GM12864 (cell line): ENCODE measurements at regions not wholly inside any gene's neighbourhood (a gene's known extent, or its start where the extent isn't known, plus 50 kb on each side); places are given as distances from the start of the nearest gene placed in this dataset.

Source experiments
- DNase-seq: peaks from one replicate; pipeline ENCODE4 v3.0.0-alpha.2; 2011; ENCODE audit warnings: low read depth
- H3K4me3 ChIP-seq: 2 replicates; pipeline ENCODE4 v1.5.1; 2011; ENCODE audit warnings: mild to moderate bottlenecking, low read depth, low read length, control low read depth
- TF ChIP-seq, protein P1 (sequence below): IDR thresholded peaks from 2 replicates; pipeline ENCODE4 v1.5.1; 2011; ENCODE audit warnings: low read depth, mild to moderate bottlenecking, moderate library complexity, low read length, control low read depth, inconsistent platforms; ENCODE audit errors: missing control alignments

DNA sequence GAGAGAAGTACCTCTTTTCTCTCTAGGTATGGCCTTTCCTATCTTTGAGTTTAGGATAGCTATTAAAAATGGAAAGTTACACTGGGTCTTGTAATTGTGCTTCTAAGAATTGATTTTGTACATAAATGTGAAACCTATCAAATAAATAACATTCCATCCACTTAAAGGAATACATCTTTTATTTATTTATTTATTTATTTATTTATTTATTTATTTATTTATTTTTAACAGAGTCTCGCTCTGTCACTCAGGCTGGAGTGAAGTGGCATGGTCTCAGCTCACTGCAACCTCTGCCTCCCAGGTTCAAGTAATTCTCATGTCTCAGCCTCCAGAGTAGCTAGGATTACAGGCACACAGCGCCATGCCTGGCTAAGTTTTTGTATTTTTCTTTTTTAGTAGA, 1114.0 kb upstream of the EEF2KMT start:
- DNase-seq = no peak
- TF ChIP-seq, protein P1, sequence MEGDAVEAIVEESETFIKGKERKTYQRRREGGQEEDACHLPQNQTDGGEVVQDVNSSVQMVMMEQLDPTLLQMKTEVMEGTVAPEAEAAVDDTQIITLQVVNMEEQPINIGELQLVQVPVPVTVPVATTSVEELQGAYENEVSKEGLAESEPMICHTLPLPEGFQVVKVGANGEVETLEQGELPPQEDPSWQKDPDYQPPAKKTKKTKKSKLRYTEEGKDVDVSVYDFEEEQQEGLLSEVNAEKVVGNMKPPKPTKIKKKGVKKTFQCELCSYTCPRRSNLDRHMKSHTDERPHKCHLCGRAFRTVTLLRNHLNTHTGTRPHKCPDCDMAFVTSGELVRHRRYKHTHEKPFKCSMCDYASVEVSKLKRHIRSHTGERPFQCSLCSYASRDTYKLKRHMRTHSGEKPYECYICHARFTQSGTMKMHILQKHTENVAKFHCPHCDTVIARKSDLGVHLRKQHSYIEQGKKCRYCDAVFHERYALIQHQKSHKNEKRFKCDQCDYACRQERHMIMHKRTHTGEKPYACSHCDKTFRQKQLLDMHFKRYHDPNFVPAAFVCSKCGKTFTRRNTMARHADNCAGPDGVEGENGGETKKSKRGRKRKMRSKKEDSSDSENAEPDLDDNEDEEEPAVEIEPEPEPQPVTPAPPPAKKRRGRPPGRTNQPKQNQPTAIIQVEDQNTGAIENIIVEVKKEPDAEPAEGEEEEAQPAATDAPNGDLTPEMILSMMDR = no peak
- H3K4me3 ChIP-seq = no peak overlapping the region

DNA sequence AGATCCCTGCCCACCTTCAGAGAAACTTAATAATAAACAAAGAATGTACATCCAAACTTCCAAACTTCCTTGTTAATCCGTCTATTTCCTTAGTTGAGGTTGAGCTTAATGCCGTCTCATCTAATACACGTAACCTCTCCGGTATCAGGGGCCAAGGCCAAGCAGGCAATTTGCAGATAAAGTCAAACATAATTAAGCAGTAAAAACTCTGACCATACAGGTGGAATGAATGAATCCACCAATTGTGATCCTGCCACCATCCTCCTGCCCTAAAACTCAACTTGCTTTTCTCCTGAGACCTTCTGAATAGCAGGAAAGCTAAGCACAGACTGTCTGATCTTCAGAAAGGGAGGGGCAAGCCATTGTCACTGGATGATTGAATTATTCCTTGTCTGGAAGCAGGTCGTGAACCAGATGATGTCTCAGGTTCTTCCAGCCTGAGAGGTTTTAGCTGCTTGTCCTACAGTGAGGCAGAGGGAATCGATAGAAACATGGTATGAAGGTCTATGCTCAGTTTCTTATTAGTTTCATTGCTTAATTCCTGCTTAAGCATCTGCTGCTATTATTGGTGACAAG, 1111.8 kb upstream of the EEF2KMT start:
- no peak overlapping the region for H3K4me3 ChIP-seq
- TF ChIP-seq, protein P1 = no peak
- DNase-seq = no peak

DNA sequence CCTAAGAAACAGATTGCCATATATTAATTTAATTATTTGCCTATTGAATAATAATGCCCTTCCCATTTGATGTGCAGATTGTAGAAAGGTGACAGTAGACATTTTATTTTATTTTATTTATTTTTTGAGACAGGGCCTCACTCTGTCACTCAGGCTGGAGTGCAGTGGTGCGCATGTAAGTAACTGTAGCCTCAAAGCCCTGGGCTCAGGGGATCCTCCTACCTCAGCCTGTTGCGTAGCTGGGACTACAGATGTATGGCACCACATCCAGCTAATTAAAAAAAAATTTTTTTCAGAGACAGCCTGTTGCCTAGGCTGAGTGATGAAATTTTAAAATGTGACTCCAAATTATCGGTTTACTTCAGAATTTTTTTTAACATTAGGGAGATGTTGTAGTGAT, 1110.0 kb upstream of the EEF2KMT start:
- no peak for DNase-seq
- TF ChIP-seq, protein P1 = no peak
- no peak overlapping the region for H3K4me3 ChIP-seq

DNA sequence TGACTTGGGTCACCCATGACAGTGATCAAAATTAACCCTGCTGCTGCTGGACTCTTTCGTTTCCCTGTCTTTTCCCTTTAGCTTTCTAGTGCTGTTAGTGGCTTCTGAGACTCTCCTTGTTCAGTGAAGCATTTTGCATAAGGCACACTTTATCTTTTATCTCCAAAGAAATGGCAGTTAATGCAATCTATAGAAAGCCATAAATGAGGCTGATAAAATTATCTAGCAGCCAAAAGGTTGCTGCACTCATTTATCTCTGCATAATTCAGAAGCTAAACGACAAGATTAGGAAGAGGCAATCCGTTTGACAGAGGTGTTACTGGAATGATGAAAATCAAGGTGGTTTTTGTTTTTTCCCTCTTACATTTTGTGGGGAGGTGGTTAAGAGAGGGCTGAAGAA, 1109.5 kb upstream of the EEF2KMT start:
- DNase-seq = no peak
- TF ChIP-seq, protein P1 = no peak
- H3K4me3 ChIP-seq = no peak overlapping the region

DNA sequence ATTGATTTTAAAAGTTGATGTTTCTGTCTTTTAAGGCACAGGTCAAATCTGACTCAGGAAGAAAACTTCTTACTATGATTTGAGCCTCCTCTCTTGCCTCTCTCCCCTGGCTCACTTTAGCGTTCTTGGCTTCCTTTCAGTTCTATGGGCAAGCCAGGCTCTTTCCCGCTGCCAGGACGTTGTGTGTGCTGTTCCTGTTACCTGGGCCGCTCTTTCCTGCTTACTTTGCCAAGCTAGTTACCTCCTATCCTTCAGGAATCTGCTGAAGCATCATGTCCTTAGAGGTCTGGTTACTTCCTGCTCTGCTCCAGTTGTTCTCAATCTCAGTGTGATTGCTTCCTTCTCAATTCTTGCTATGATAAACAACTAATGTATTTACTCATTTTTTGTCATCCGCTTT, 1108.5 kb upstream of the EEF2KMT start:
- TF ChIP-seq, protein P1 = no peak
- no peak overlapping the region for H3K4me3 ChIP-seq
- DNase-seq = no peak

DNA sequence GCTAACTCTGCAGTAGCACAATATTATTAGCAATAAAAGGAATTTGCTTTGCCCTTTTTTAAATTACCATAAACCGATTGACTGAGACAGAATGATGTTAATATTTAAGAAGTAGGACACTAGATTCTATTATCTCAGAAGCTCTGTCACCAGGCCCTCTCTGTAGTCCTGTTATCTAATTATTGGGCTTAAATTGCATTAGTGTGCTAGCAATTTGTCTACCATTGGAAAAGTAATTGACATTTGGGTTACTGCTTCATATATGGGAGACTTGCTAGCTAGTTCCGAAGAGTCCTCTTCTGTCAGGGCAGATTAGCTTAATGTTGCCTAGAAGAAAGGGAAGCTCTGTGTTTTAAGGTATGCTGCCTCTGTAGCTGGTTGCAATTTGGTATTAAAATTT, 1107.3 kb upstream of the EEF2KMT start:
- TF ChIP-seq, protein P1 = no peak
- no peak for DNase-seq
- no peak overlapping the region for H3K4me3 ChIP-seq

DNA sequence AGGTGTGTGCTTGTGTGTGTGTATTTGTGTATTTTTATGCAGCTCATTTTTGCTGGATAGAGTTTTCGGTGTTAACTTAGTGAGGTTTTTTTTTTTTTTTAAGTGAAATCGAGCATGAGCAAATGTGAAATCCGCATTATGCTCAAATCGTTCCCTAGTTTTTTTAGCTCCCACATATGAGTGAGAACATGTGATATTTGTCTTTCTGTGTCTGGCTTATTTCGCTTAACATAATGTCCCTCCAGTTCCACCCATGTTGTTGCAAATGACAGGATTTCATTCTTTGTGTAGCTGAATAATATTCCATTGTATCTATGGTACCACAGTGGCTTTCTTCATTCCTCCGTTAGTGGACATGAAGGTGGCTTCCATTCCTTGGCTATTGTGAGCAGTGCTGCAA, 1103.3 kb upstream of the EEF2KMT start:
- TF ChIP-seq, protein P1 = no peak
- no peak for DNase-seq

More for the DNA sequence above, 1103.3 kb upstream of the EEF2KMT start:
- H3K4me3 ChIP-seq = no peak overlapping the region
